IMR-90 (cell line): ENCODE measurements at regions not wholly inside any gene's neighbourhood (a gene's known extent, or its start where the extent isn't known, plus 50 kb on each side); places are given as distances from the start of the nearest gene placed in this dataset.

Experiments used
- ATAC-seq: fragments of 200-7000 bp; cut with Tn5 transposase; 2 replicates; pipeline ENCODE4 v1.9.1; 2020; ENCODE audit warnings: low read depth, mild to moderate bottlenecking, moderate library complexity
- BruUV-seq: library from RNA; stranded (reverse); fragments of 400-500 nt; replicated peaks from 2 replicates; lab custom pipeline; 2021; lab: Mats Ljungman, UMichigan
- CTCF ChIA-PET: fragments of 300-600 bp; formaldehyde crosslinking; extraction: SDS; loops from one replicate; lab custom pipeline; 2021; ENCODE audit warnings: antibody characterized with exemption; lab: Yijun Ruan, JAX
- POLR2A ChIA-PET: fragments of 300-600 bp; sonication (Branson Sonifier 250); formaldehyde crosslinking; loops from one replicate; lab custom pipeline; 2022; ENCODE audit warnings: antibody characterized with exemption; ENCODE audit not compliant: unreplicated experiment; lab: Charles Lee
- DNase-seq: peaks from one replicate; pipeline ENCODE4 v3.0.0; 2013
- H2AFZ ChIP-seq: replicated peaks from 2 replicates; pipeline ENCODE3; 2013; ENCODE audit warnings: low read length, mild to moderate bottlenecking; ENCODE audit not compliant: poor library complexity
- H2AK5ac ChIP-seq: 2 replicates; pipeline ENCODE4 v1.6.1; 2013; ENCODE audit warnings: low read depth, low read length, inconsistent platforms
- H2AK9ac ChIP-seq: replicated peaks from 2 replicates; pipeline ENCODE3; 2013; ENCODE audit warnings: mild to moderate bottlenecking, low read depth, low read length, moderate library complexity; ENCODE audit not compliant: poor library complexity
- H2BK120ac ChIP-seq: 2 replicates; pipeline ENCODE4 v1.6.1; 2013; ENCODE audit warnings: low read depth, low read length, inconsistent platforms
- H2BK15ac ChIP-seq: 3 replicates; pipeline ENCODE4 v1.6.1; 2013; ENCODE audit warnings: low read depth, low read length, inconsistent platforms
- H2BK20ac ChIP-seq: 2 replicates; pipeline ENCODE4 v1.6.1; 2013; ENCODE audit warnings: low read depth, mild to moderate bottlenecking, inconsistent platforms, low read length, moderate library complexity
- H2BK5ac ChIP-seq: 2 replicates; pipeline ENCODE4 v1.6.1; 2013; ENCODE audit warnings: mild to moderate bottlenecking, low read depth, low read length, inconsistent platforms; ENCODE audit not compliant: poor library complexity, severe bottlenecking
- H3K14ac ChIP-seq: replicated peaks from 2 replicates; pipeline ENCODE4 v1.6.1; 2013; ENCODE audit warnings: low read depth, low read length, inconsistent platforms
- H3K18ac ChIP-seq: 2 replicates; pipeline ENCODE4 v1.6.1; 2013; ENCODE audit warnings: low read depth, low read length, control low read depth
- H3K23ac ChIP-seq: 2 replicates; pipeline ENCODE4 v1.6.1; 2013; ENCODE audit warnings: low read depth, low read length, inconsistent platforms
- H3K27ac ChIP-seq: 2 replicates; pipeline ENCODE4 v1.5.1; 2013; ENCODE audit warnings: mild to moderate bottlenecking, control low read depth, low read length; ENCODE audit not compliant: insufficient read depth
- H3K27me3 ChIP-seq: 2 replicates; pipeline ENCODE4 v1.6.1; 2013; ENCODE audit warnings: low read length; ENCODE audit not compliant: control insufficient read depth, insufficient read depth
- H3K36me3 ChIP-seq: 2 replicates; pipeline ENCODE4 v1.6.1; 2013; ENCODE audit warnings: low read length, mixed read lengths; ENCODE audit not compliant: control insufficient read depth, insufficient read depth
- H3K4ac ChIP-seq: 2 replicates; pipeline ENCODE4 v1.6.1; 2013; ENCODE audit warnings: low read depth, low read length, inconsistent platforms
- H3K4me1 ChIP-seq: 2 replicates; pipeline ENCODE4 v1.6.1; 2013; ENCODE audit warnings: low read length, mixed read lengths; ENCODE audit not compliant: control insufficient read depth, insufficient read depth
- H3K4me2 ChIP-seq: 2 replicates; pipeline ENCODE4 v1.6.1; 2013; ENCODE audit warnings: low read depth, mild to moderate bottlenecking, control low read depth, low read length, moderate library complexity
- H3K4me3 ChIP-seq: 2 replicates; pipeline ENCODE4 v1.5.1; 2013; ENCODE audit warnings: low read depth, mild to moderate bottlenecking, control low read depth, low read length, moderate library complexity; ENCODE audit not compliant: insufficient read depth
- H3K56ac ChIP-seq: 2 replicates; pipeline ENCODE4 v1.6.1; 2013; ENCODE audit warnings: low read length, inconsistent platforms; ENCODE audit not compliant: insufficient read depth; ENCODE audit errors: extremely low read depth
- H3K79me1 ChIP-seq, 2 experiments: 2 replicates each; pipeline ENCODE4 v1.6.1; 2013; ENCODE audit warnings: low read length in 2 of 2, inconsistent platforms in 1 of 2, low read depth in 1 of 2
- H3K9ac ChIP-seq: 2 replicates; pipeline ENCODE4 v1.6.1; 2013; ENCODE audit warnings: low read depth, low read length, control low read depth
- H3K9me1 ChIP-seq: 2 replicates; pipeline ENCODE4 v1.6.1; 2013; ENCODE audit warnings: low read length, inconsistent platforms; ENCODE audit not compliant: insufficient read depth
- H3K9me3 ChIP-seq: 2 replicates; pipeline ENCODE4 v1.6.1; 2013; ENCODE audit warnings: low read length; ENCODE audit not compliant: control insufficient read depth, insufficient read depth
- H4K20me1 ChIP-seq: 2 replicates; pipeline ENCODE4 v1.6.1; 2013; ENCODE audit warnings: low read length, inconsistent platforms; ENCODE audit not compliant: insufficient read depth
- H4K5ac ChIP-seq: 2 replicates; pipeline ENCODE4 v1.6.1; 2013; ENCODE audit warnings: mild to moderate bottlenecking, low read depth, low read length, control low read depth
- H4K8ac ChIP-seq, 2 experiments: 2 replicates each; pipeline ENCODE4 v1.6.1; 2013; ENCODE audit warnings: low read depth in 2 of 2, low read length in 2 of 2, control low read depth in 1 of 2, inconsistent platforms in 1 of 2
- H4K91ac ChIP-seq: 2 replicates; pipeline ENCODE4 v1.6.1; 2013; ENCODE audit warnings: low read depth, low read length, inconsistent platforms; ENCODE audit not compliant: insufficient read depth
- CEBPB ChIP-seq: IDR thresholded peaks from 2 replicates; pipeline ENCODE4 v1.6.1; 2012; ENCODE audit warnings: low read depth, low read length, improper control_type of control experiment
- FOS ChIP-seq: fragments of 150-350 bp; IDR thresholded peaks from 2 replicates; pipeline ENCODE4 v1.6.1; 2016; ENCODE audit warnings: low read depth, low read length
- NFE2L2 ChIP-seq: fragments of 150-350 bp; IDR thresholded peaks from 2 replicates; pipeline ENCODE4 v1.6.1; 2016; ENCODE audit warnings: low read depth, mild to moderate bottlenecking, low read length
- SMC3 ChIP-seq: fragments of 150-350 bp; IDR thresholded peaks from 2 replicates; pipeline ENCODE4 v1.6.1; 2016; ENCODE audit warnings: low read depth, mild to moderate bottlenecking, antibody characterized with exemption, low read length, moderate library complexity
- WGBS, 2 experiments: methylation state at CpG; one replicate each; pipeline versions ENCODE4 v1.1.5 to v1.1.7; 2013; ENCODE audit warnings: missing lambda C conversion rate in 2 of 2; ENCODE audit not compliant: insufficient read length in 1 of 2; ENCODE audit errors: extremely low coverage in 2 of 2; 5-methylcytosine and 5-hydroxymethylcytosine counted together
- dilution Hi-C: fragments of 300-500 bp; cut with HindIII; formaldehyde crosslinking; loops from one replicate; pipeline ENCODE4 v1.14.3; 2018; ENCODE audit warnings: low sequenced_read_pairs; ENCODE audit not compliant: unreplicated experiment
- in situ Hi-C: fragments of 300-500 bp; cut with MboI; formaldehyde crosslinking; loops from 3 replicates; pipeline ENCODE4 v1.14.3; 2019; ENCODE audit warnings: low sequenced_read_pairs, inconsistent platforms, mixed read lengths
- intact Hi-C: fragments of 100-400 bp; cut with micrococcal nuclease; formaldehyde crosslinking; loops from 2 replicates; pipeline ENCODE4 v1.10.0; 2022

DNA sequence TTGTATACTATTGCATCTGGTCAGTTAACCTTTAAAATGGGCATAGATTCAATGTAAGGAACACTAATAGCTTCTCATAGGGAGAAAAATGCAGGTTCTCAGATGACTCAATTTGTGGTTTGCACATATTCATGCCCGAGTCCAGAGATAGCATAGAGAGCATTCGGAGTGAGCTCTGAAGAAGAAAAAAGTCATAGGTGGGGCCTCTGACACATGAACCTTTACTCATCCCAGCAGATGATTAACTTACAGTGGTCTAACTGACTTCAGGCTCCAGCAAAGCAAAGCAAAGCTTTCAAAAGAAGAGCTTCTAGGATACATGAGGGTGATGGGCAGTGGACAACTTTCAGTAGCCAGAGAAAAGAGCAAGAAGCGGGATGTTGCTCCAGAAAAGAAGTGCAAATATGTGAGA is 55.3 kb upstream of the BTN3A2 start:
- Histone ChIP-seq H2BK120ac (peak overlapping the region; percentile 82), H4K91ac (0 out of 2 replicates have a peak overlapping the region, but pooled peaks have one; percentile 27), H4K8ac (peak overlapping the region in 1 of 2 experiments; percentile 72; a peak in 1 of 4 replicates), H3K14ac (no peak overlapping the region; the same call in 1 of the 2 replicates), H2BK20ac (peak overlapping the region; percentile 63), H3K23ac (peak overlapping the region; percentile 85), H3K27ac (no peak overlapping the region), H3K9ac (no peak overlapping the region), H2AK5ac (peak overlapping the region; percentile 26; the same call in 1 of the 2 replicates), H4K20me1 (peaks cover 7% of the 10 kb centered on the region; the same call in 1 of the 2 replicates), H3K27me3 (no peaks in the 10 kb centered on the region), H2AK9ac (no peak overlapping the region), H2AFZ (no peak overlapping the region), H3K56ac (peak overlapping the region; percentile 29; the same call in 1 of the 2 replicates), H3K4me3 (peak overlapping the region; percentile 2; the same call in 1 of the 2 replicates), H3K4me1 (peaks cover 7% of the 10 kb centered on the region; the same call in 1 of the 2 replicates), H3K9me1 (peaks cover 2% of the 10 kb centered on the region; the same call in 1 of the 2 replicates), H4K5ac (peak overlapping the region; percentile 2; the same call in 1 of the 2 replicates), H3K9me3 (no peaks in the 10 kb centered on the region), H3K18ac (no peak overlapping the region; the same call in 1 of the 2 replicates), H2BK15ac (no peak overlapping the region; the same call in 2 of the 3 replicates), H3K4me2 (peak overlapping the region; percentile 47; the same call in 1 of the 2 replicates), H3K79me1 (no peaks in the 10 kb centered on the region), H3K4ac (peak overlapping the region; percentile 55), H2BK5ac (peak overlapping the region; percentile 73), H3K36me3 (no peaks in the 10 kb centered on the region)
- no CpG with 5 or more reads among the region's 3 CpGs for WGBS, 2 experiments
- dilution Hi-C loops (no loop called here), intact Hi-C loops (loop anchor here (2.0 kb wide), 1 partner anchor 21 kb away; no protein-coding TSS in a partner anchor), in situ Hi-C loops (loop anchor here (25.0 kb wide), 1 partner anchor 1503 kb away; a partner anchor contains a TSS)
- no peak for TF ChIP-seq SMC3
- TF ChIP-seq FOS: 0 out of 2 replicates have a peak, but pooled peaks have one; percentile 16
- peak; percentile 11; the same call in 1 of the 2 replicates for TF ChIP-seq CEBPB
- no peak for TF ChIP-seq NFE2L2
- BruUV-seq: no TSS peak
- POLR2A ChIA-PET: no interaction called here
- CTCF ChIA-PET: interaction anchor here (1.2 kb wide), 1 partner anchor 12 kb away, joined by 4 read pairs; no protein-coding TSS in a partner anchor
- ATAC-seq (peak; percentile 13; the same call in 1 of the 2 replicates), DNase-seq (peak; percentile 95)
